C4-2B (cell line): ENCODE measurements at regions not wholly inside any gene's neighbourhood (a gene's known extent, or its start where the extent isn't known, plus 50 kb on each side); places are given as distances from the start of the nearest gene placed in this dataset.

Source experiments
- CTCF ChIP-seq: fragments of 450-650 bp; conservative IDR thresholded peaks from 2 replicates; pipeline ENCODE4 v1.5.1; 2017; ENCODE audit warnings: mild to moderate bottlenecking
- ZFX ChIP-seq: fragments of 450-650 bp; IDR thresholded peaks from 2 replicates; pipeline ENCODE4 v1.6.1; 2017

GRCh38 chr11:109236696-109237095, 185.3 kb upstream of the C11orf87 start:
- TF ChIP-seq CTCF, result no peak
- no peak for TF ChIP-seq ZFX
